Spinal cord (tissue), 9 donors: ENCODE measurements at regions not wholly inside any gene's neighbourhood (a gene's known extent, or its start where the extent isn't known, plus 50 kb on each side); places are given as distances from the start of the nearest gene placed in this dataset.

Experiments
- DNase-seq, 6 donors: peaks; one replicate each; pipeline versions ENCODE4 v3.0.0 to v3.0.0-alpha.2; 2013 to 2015; ENCODE audit warnings: low spot score in 6 of 6, low read depth in 4 of 6
- H3K27ac ChIP-seq: one replicate; pipeline ENCODE4 v1.5.1; 2013; ENCODE audit warnings: low read depth, low read length, control low read depth
- H3K27me3 ChIP-seq: one replicate; pipeline ENCODE4 v1.6.1; 2013; ENCODE audit warnings: low read length; ENCODE audit not compliant: control insufficient read depth, insufficient read depth
- H3K36me3 ChIP-seq: one replicate; pipeline ENCODE4 v1.6.1; 2013; ENCODE audit warnings: low read length; ENCODE audit not compliant: control insufficient read depth, insufficient read depth
- H3K4me1 ChIP-seq: one replicate; pipeline ENCODE4 v1.6.1; 2013; ENCODE audit warnings: low read length; ENCODE audit not compliant: control insufficient read depth, insufficient read depth
- H3K4me3 ChIP-seq: one replicate; pipeline ENCODE4 v1.5.1; 2013; ENCODE audit warnings: low read depth, low read length, control low read depth
- H3K9me3 ChIP-seq: one replicate; pipeline ENCODE4 v1.6.1; 2013; ENCODE audit warnings: low read length; ENCODE audit not compliant: control insufficient read depth, insufficient read depth
- WGBS: methylation state at CpG from one replicate; pipeline ENCODE4 v1.1.5; 2013; ENCODE audit warnings: missing lambda C conversion rate; ENCODE audit not compliant: insufficient coverage; 5-methylcytosine and 5-hydroxymethylcytosine counted together
- donor health status: healthy.

DNA sequence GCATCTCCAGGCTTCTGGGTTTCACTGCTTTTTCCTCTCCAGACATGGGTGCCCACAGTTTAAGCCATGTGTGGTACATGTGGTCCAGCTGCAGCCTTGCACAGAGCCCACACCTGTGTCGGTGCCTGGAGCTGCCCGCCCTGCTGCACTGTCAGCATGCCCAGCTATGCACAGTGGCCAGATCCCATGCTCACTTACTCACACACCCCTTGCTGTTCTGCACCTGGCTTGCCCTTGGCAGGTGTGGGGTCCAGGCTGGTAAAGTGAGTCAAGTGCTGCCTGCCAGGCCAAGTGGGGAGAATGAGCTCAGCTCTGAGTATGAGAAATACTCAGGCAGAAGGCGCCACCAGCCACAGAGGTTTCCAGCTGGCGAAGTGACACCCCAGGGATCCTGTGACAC, 739.9 kb downstream of the CDH11 start:
- Histone ChIP-seq H3K36me3 (no peaks in the 10 kb centered on the region), H3K4me1 (no peaks in the 10 kb centered on the region)

DNA sequence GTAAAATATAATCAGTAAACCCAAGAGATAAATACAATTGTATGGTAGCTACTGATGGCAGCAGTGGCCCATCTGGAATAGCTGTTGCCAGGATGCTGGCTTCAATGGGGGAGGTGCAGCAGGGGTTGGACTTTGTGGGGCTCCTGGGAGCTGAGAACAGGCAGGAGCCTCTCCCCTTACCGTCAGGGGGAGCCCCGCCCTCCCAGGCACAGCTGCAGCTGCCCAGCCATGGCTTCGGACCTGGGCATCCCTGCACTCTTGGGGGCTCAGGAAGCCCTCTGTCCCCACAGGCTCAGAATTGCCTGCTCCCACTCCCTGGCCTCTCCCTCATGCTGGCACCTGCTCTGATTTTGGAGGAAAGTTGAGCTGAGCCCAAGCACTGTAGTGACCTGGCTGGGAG, 741.1 kb downstream of the CDH11 start:
- no peak for DNase-seq
- Histone ChIP-seq H3K9me3 (peaks cover 4% of the 10 kb centered on the region), H3K27ac (no peak overlapping the region), H3K27me3 (no peaks in the 10 kb centered on the region), H3K36me3 (no peaks in the 10 kb centered on the region), H3K4me3 (no peak overlapping the region), H3K4me1 (no peaks in the 10 kb centered on the region)
- 95% methylated on average over 3 of the region's 3 CpGs for WGBS

More for the DNA sequence above, 739.9 kb downstream of the CDH11 start:
- no peak for DNase-seq
- 94% methylated on average over 3 of the region's 4 CpGs for WGBS
- Histone ChIP-seq H3K4me3 (no peak overlapping the region), H3K9me3 (peaks cover 4% of the 10 kb centered on the region), H3K27me3 (no peaks in the 10 kb centered on the region), H3K27ac (no peak overlapping the region)

DNA sequence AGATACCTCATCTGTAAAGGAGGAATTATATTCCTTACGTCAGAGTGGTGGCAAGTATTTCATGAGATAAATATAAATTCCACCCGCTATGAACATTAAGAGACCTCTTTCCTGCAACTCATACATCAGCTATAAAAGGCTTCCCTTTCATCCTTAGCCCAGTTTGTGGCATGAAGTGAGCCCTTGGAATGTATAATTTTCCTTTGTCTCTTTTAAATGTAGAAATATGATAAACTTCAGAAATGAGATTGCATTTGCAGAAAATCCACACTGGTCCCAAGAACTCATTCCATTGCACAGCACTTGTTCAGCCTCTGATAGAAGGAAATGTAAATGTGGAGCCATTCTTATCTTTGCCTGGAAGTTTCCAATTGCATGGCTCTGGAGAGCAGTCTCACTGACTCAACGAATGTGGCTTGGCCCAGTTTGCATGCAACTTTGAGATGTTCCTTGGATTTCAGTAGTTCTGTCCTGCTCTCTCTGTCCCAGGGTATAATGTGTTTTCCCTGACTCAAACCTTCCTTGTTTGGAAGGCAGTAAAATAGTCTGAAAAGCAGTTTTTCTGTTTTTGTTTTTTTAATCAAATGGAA, 746.4 kb downstream of the CDH11 start:
- Histone ChIP-seq H3K36me3 (no peaks in the 10 kb centered on the region), H3K4me3 (no peak overlapping the region), H3K4me1 (no peaks in the 10 kb centered on the region), H3K27ac (no peak overlapping the region), H3K9me3 (no peaks in the 10 kb centered on the region), H3K27me3 (no peaks in the 10 kb centered on the region)
- WGBS: 71% methylated on average over 1 of the region's 3 CpGs
- no peak for DNase-seq

DNA sequence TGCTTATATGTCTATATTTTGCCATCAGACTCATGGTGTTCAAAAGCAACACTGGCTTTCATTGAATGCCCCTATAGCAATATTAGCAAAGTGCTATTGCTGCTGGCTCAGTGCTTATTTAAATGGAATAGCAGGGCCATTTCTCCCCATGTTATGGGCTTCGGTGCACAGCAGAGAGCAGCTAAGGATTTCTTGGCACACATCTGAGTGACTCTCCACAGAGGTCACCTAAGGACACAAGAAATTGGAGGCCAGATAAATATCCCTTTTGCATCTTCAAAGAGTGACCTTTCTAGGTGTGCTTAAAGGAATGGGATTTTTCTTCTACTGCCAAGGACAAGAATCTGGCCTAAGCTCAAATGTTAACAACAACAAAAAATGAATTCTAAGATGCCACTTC, 751.8 kb downstream of the CDH11 start:
- no peaks in the 10 kb centered on the region for H3K4me1 ChIP-seq
- no CpG with 5 or more reads among the region's 1 CpG for WGBS
- no peak overlapping the region for H3K4me3 ChIP-seq
- H3K9me3 ChIP-seq: no peaks in the 10 kb centered on the region
- DNase-seq: no peak
- no peaks in the 10 kb centered on the region for H3K27me3 ChIP-seq
- H3K36me3 ChIP-seq: no peaks in the 10 kb centered on the region
- no peak overlapping the region for H3K27ac ChIP-seq

DNA sequence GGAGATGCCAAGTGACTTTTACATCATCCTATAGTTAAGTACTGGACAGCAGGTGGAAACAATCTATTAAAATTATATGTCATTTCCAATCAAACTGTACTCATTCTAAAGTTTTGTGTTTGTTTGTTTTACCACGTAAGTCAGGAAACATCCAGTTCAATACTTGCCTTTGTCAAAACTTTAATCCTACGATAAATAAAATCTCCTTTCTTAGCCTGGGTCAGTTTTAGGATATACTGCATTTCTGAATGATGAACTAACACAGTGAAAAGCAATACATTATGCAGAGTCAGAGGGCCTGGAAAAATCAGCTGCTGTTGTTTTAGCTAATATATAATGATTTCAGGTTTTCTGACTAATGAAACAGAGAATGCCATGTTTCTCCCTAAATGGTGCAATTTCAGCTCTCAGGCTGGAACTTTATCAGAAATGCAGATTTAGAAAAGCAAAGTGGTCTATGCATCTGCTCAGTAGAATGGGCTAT, 756.4 kb downstream of the CDH11 start:
- WGBS: no CpG with 5 or more reads among the region's 2 CpGs
- Histone ChIP-seq H3K36me3 (no peaks in the 10 kb centered on the region), H3K4me1 (no peaks in the 10 kb centered on the region), H3K27me3 (no peaks in the 10 kb centered on the region), H3K27ac (no peak overlapping the region), H3K4me3 (no peak overlapping the region), H3K9me3 (no peaks in the 10 kb centered on the region)
- DNase-seq: peak in 1 of 6 donors; percentile 59

DNA sequence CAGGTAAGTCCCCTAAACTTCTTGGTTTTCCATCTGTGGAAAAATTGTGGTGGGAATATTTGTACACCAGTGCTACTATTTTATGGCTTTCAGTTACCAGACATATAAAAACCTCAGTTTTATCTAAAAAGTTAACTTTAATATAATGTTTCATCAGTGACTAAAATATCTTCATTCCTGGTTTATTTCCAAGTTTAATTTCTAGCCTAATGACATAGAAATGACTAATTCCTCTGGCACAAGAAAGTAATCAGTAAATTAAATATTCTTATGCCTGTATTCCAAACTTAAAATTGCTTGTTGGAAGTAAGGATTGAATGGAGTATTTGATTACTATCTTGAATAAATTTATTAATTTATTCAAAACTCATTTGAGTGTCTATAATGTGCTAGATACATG, 757.0 kb downstream of the CDH11 start:
- Histone ChIP-seq H3K4me3 (no peak overlapping the region), H3K4me1 (no peaks in the 10 kb centered on the region), H3K27me3 (no peaks in the 10 kb centered on the region), H3K36me3 (no peaks in the 10 kb centered on the region), H3K27ac (no peak overlapping the region), H3K9me3 (no peaks in the 10 kb centered on the region)
- no peak for DNase-seq

DNA sequence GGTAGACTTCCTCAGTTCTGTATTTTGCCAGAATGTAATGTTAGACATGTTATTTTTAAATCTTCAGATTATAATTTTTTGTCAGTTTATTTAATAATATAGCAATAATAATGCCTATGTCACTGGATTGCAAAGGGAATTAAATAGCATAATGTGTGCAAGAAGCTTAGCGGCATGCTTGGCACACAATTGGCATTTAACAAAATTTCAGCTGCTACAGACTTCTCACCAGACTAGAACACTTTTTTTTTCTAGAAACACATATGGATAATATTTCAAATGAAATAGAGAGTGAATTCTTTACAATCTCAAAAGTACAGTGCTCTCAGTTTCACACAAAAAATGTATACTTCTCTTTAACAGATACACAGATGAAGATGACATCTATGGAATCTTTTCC, 757.4 kb downstream of the CDH11 start:
- H3K36me3 ChIP-seq: no peaks in the 10 kb centered on the region
- DNase-seq: peak in 1 of 6 donors; percentile 71
- WGBS: no CpG with 5 or more reads among the region's 1 CpG
- no peak overlapping the region for H3K27ac ChIP-seq
- no peaks in the 10 kb centered on the region for H3K9me3 ChIP-seq
- H3K4me3 ChIP-seq: no peak overlapping the region
- H3K4me1 ChIP-seq: no peaks in the 10 kb centered on the region
- H3K27me3 ChIP-seq: no peaks in the 10 kb centered on the region

DNA sequence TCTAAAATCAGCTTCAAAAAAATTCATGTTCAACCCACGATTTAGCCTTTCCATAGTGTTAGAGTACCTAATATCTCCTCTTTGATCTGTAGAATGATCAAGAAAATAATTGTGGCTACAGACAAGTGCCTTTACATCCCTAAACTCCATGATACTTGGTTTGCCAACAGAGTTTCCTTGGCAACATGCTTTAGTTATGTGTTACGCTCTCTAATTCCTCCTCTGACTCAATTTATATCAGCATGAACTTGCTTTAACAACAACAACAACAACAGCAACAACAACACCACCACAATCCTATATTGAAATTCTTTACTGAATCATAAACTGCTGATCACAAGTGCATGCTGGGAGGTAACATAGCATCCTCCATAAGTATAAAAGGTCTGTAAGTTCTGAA, 757.8 kb downstream of the CDH11 start:
- WGBS: no CpG with 5 or more reads among the region's 2 CpGs

DNA sequence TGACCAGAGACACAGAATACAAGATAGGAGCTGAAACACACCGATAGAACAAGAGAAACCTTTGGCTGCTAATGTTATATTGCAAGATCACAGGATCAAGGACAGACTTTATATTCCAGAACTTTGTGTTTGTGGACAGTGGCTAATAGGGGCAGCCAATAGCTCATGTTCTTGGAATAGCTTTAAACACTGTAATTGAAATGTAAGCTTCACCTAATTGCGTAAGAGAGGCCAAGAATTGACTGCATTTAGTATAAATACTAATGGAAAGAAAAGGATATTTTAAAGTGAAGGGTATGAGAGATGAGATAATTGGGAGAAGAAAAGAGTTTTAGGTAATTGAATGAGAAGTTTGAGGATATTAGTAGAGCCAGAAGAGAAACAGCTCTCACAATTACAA, 758.8 kb downstream of the CDH11 start:
- Histone ChIP-seq H3K27ac (no peak overlapping the region), H3K4me3 (no peak overlapping the region), H3K27me3 (no peaks in the 10 kb centered on the region), H3K9me3 (no peaks in the 10 kb centered on the region), H3K4me1 (no peaks in the 10 kb centered on the region), H3K36me3 (no peaks in the 10 kb centered on the region)
- 80% methylated on average over 1 of the region's 2 CpGs for whole genome bisulfite sequencing
- DNase-seq: no peak

More for the DNA sequence above, 757.8 kb downstream of the CDH11 start:
- Histone ChIP-seq H3K4me1 (no peaks in the 10 kb centered on the region), H3K36me3 (no peaks in the 10 kb centered on the region), H3K4me3 (no peak overlapping the region), H3K9me3 (no peaks in the 10 kb centered on the region), H3K27me3 (no peaks in the 10 kb centered on the region), H3K27ac (no peak overlapping the region)
- DNase-seq: peak in 2 of 6 donors; percentile 43 to 47

DNA sequence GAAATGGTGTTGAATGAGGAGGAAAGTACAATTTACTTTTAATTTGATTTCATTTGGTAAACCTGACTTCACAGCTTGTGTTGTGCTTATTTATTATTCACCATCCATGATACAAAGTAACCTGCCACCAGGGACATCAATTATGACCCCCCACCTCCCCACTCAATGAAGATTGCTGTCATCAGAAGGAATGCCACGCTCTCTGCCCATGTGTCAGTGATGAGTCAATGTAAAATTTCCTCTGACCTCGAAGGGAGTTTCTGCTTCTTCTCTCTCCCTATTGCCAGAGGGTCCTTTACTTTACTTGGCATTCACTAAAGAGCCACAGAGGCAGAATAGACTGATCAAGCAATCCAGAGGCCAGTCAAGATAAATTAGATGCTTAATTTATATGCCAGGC, 759.7 kb downstream of the CDH11 start:
- Histone ChIP-seq H3K9me3 (no peaks in the 10 kb centered on the region), H3K27me3 (no peaks in the 10 kb centered on the region), H3K36me3 (no peaks in the 10 kb centered on the region), H3K4me3 (no peak overlapping the region), H3K4me1 (no peaks in the 10 kb centered on the region), H3K27ac (no peak overlapping the region)
- WGBS: 67% methylated on average over 1 of the region's 2 CpGs
- DNase-seq: no peak
